GM21619 (cell line): ENCODE measurements at regions not wholly inside any gene's neighbourhood (a gene's known extent, or its start where the extent isn't known, plus 50 kb on each side); places are given as distances from the start of the nearest gene placed in this dataset.

Experiments
- ATAC-seq: cut with Tn5 transposase; IDR thresholded peaks from one replicate; pipeline ENCODE4 v1.9.1; 2021; ENCODE audit not compliant: unreplicated experiment

DNA sequence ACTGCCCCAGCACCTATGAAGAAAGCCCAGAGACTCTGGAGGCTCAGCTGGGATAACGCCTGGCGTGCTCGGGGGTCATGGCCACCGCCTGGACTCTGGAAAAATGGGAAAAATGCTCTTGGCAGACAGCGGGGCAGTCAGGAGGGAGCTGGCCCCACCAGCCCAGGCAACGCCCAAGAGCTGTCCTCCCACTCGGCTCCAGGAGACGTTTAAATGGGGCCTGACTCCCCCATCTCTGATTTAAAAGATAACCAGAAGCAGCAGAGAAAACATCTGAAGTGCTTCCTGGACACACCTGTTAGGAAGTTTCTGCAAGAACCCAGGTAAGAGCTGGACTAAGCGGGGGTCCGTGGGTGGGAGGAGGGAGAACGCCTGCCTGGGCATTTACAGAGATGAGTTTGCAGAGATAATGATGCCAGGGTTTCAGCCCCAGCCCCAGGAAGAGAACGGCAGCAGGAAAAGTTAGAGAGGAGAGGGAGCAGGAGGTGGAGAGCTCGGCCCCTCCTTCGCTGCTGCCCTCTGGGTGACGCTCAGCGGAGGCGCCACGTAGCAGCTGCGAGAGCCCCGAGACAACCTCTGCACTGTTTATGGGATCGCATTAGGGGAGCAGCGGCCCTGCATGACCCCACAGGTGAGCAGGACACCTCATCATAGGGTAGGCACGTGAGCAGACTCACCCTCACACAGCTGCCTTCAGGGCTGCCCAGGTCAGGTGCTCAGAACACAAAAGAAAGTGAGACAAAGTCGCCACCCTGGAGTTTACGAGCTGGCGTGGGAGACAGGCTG, 83.5 kb upstream of the INSIG1 start:
- no peak for ATAC-seq

DNA sequence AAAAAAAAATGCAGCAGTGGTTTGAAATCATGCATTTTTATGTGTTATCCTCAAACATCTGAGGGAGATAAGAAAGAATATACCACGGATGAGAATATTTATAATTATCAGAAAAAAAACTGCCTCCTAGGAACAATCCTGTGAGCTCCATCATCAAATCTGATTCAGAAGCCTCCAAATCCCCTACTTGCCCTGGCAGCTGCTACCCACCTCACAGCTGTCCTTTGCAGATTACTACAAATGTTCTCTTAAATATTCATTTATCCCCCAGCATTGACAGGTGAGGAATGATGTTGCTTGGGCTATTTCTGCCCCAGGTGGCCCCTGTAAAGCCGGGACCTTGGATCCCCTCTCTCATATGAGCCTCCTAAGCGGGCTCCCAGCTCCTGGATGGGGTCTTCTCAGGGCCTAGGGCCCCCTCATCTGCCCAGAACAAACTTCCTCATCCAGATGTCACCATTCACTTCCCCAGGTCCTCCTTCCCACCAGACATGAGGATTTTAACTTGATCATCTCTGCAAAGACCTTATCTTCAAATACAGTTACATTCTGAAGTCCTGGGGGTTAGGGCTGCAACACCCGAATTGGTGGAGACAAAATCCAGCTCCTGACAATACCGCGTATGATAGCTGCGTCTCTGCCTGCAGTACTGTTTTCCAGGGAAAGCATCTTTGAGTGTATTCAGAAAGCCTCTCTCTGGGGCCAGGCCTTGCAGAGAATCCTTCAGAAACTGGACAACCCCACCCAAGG, 81.9 kb upstream of the INSIG1 start:
- no peak for ATAC-seq

DNA sequence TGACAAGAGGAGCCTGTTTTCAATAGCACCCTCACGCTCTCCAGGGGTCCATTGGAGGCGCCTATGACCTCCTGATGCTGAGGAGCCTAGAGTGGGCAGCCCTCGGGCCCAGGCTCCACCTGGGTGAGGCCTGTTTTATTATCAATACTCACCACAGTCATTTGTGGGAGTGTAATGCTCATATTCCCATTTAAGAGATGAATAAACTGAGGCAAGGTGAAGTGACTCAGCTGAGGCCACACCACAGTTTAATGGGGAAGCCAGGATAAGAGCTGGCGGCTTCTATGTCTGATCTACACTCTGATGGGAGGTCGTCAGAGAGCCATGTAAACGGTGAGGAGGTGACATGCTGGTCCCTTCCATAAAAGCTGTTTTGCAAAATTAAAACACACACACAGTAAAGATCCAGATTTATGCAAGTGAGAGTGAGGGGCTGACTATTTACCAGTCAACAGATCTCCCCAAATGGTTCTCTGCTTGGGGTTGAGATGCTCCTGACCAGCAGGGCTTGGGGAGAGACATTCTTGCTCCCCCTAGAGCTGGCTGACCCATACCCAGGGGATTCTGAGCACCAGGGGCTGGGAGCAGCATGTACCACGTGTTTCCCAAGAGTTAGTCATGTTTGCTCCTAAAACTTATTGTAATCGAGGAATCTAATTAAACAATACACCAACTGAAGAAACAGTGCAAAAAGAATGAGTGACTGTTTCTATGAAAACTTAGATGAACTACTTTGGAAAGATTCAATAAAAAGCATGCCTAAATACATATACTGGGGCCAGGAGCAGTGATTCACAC, 81.0 kb upstream of the INSIG1 start:
- no peak for ATAC-seq

DNA sequence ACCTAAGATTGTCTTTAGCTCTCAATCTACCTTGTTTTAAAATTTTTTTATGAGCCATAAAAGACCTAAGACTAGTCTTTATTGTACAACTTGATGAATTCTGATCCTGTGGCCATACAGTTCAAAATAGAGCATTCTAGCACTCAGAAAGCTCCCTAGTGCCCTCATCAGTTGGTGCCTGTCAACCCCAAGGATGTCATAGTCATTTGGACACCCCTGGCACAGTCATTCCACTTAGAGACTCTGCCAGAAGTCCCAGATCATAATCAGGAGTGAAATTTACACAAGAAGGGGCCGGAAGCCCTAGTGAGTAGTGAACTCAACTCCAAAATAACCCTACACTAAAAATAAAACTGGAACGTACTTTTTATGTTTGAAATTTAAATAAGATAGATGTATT, 80.0 kb upstream of the INSIG1 start:
- ATAC-seq: no peak

DNA sequence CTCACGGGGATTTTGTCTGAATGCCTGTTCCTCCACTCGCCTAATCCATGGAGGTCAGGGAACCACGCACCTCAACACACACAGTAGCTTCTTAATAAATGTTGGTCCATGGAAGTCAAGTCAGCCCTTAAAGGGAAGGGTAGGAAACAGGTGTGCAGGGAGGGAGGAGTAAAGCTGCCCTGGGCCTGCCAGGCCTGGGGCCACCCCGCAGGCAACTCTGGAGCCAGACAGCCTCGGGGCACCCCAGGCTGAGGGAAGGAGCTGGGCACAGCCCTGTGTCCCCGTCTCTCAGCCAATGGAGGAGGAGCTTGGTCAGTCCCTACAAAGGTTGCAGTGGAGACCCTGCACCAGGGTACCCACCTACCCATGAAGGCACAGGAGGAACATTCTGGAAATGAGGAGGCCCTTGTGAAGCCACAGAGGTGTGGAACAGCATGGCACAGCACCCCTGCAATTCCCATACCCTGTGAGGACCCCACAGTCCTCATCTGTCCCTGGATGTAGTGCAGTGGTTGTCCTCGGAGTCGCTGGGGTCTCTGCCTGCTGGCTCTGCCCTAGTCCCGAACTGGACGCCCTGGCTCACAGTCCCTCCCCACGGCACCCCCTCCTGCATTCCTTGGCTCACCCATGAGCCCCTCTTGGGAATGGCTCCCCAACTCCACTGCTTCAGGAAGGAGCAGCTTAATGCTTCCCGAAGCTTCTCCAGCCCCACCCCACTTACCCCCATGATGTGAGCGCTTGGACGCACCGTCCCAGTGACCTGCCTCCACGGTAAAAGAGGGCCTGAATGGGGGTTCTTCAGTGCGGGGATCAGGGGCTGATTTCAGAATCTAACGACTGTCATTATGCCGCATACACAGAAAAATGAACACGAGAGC, 79.2 kb upstream of the INSIG1 start:
- ATAC-seq: no peak

DNA sequence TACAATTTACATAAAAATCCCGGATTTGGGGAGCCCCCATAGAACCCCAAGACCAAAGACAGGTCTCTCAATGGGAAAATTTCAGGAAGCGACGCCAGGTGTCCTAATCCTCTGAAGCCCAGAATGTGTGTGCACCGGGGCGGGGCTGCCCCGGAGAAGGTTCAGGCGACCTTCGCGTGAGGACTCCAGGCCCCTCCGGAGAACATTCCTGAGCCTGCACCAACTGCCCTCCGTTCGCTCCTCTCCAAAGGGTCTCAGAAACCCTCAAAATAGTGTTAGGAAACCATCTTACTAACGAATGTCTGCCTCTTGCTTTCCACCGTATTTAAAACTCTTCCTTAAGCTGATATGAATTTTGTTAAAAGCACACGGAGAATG, 78.5 kb upstream of the INSIG1 start:
- ATAC-seq: no peak

DNA sequence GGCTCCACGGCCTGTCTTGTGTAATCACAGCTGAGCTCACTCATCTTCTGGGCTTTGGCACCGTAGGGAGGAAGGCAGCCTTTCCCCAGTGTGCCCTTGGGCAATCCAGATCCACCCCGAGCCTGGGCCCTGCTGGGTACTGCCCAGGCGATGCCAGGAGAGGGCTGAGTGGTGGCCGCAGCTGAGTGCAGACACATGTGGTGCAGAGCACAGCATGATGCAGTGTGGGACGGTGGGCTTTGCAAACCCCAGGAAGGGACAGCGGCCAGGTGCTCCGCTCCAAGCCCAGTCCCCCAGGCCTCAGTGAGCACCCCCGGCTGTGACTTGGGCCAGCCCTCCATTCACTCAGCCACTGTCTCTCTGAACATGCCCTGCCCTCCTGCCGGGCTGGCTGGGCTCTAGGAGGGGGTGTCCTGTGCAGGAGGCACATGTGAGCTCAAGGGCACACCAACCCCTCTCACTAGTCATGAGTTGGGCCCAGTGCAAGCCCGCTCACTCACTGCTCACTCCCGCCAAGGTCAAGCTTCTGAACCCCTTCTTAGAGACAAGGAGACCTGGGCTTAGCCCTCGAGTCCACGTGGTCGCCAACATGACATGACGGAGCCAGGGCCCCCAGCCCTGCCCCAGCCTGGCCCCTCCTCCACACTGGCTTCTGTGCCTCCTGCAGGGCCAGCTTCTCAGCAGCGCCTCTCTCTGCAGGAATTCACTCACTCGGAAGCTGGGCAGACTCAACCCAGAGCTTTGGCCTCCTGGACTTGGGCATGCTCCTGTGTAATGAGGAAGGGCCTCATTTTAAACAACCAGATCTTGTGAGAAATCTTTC, 77.5 kb upstream of the INSIG1 start:
- no peak for ATAC-seq

DNA sequence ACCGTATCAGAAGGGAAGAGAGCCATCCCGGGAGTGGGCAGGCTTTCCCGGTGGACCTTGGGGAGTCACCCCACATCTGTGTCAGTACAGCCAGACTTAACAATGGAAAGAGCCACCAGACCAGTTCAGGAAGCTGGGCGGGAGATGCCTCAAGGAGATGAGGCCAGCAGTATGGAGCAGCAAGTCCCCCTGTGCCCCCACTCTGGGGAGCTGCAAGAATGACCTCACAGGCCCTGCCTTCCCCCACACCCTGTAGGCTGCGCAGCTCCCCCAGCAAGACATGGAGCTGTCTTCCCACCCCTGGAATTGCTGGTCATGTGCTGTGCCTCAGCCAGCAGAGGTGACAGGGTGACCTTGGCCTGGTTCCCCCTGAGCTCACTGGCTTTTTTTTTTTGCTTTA, 76.8 kb upstream of the INSIG1 start:
- no peak for ATAC-seq

DNA sequence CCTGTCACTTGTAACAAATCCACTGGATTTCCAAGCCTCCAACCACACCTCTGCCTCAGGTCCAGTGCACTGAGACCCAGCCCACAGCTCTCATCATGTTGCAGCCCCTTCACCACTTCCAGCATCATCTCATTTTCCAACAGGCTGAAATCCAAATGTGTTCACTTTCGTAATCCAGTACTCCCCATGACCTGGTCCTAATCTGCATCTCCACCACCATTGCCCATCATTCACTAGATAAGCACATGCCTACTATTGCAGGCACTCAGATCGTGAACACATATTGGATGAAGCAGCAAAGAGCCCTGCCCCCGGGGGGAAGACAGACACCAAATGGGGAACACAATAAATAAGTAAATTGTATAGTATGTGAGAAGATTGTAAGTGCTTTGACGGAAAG, 76.1 kb upstream of the INSIG1 start:
- no peak for ATAC-seq

DNA sequence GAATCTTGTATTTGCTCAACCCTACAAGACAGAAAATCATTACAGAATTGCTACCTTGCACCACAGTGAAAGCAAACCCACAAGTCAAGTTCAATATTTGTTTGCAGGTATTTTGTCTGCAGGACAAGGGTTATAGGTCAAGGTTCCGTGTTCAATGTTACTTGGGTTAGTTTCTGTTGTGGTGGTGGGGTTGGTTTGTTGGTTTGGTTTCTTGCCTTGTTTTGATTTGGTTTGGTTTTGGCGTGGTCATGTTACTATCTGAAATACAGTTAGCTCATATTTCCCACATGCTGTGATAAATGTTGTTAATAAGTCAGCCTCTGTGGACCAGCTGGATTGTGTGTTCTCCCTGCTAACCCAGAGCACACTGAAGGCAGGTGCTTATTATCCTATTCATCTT, 75.6 kb upstream of the INSIG1 start:
- no peak for ATAC-seq

DNA sequence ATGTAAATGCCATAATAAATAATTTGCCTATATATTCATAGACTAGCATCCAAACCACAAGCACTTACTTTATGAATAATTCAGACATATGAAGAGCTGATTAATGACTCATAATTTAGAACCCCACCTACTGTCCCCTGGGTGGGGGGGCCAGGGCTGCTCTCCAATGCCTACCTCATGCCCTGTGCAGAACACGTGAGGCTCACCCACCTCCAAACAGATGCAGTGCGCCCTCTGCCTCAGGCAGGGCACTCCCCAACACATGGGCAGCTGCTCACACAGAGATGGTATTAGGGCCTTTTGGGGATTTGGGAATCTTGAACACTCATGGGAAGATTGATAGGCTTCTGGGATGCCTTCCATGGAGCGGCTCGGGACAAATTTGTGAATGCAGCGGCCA, 75.1 kb upstream of the INSIG1 start:
- ATAC-seq: no peak

DNA sequence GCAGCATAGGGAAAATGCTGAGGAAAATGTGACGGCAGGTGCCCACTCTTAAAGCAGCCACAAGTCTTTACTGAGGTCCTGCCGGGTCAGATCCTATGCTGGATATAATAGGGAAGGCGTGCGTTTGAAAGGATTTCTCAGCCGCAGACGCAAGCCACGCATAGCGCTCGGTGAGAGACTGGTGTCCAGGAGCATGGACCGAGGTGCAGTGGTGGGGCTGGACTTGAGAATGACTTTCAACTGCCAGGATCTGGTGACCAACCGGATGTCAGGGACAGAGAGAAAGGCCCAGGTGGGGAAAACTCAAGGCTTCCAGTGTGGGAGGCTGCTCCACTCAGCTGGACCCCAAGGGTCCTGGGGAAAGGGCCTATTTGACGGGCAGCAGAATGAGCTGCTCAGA, 74.7 kb upstream of the INSIG1 start:
- ATAC-seq: no peak

DNA sequence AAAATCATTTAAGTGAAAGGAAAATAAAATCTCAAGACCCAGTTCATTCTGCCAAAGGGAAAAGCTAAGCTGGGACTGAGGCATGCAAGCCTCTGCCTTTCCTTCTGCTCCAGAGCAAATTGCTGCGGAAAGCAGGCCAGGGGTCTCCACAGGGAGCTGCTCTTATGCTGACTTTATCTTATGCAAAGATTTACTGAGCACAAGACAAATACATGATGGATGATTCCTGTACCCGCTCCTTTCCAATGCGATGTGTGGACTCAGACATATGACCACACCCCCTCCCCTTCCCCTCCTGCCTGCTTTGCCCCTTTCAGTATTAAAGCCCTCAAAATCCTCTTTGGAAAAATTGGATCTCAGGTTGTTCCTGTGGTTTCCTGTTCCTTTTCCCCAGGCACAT, 74.2 kb upstream of the INSIG1 start:
- no peak for ATAC-seq

DNA sequence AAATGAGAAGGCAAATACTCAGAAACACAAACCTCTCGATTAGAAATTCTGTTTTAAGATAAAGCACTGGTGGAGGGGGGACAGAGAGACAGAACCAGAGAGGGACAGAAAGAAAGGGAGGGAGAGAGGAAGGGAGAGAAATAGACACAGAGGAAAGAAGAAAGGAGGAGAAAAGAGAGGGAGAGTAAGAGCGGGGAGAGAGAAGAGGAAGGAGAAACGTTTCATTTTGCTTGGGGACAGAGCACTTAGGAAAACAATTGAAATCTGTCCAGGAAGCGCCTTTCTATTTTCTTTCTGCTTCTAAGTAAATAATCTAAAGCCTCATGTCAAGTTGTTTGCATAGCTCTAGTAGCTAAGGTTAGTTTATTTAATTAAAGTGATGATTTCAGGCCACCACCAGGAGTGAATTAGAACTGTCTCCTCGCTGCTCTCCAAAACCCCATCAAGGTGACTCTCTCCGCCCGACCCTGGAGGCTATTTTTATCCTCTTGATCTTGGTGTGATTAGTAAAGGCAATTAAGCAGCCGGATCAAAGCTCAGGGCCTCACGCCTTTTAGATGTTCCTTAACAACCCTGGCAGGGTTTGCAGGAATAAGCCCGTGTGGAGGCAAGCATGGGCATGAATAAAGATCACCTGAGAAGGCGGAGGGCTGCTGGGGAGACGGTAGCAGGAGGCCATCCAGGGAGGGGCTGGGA, 73.4 kb upstream of the INSIG1 start:
- ATAC-seq: no peak

DNA sequence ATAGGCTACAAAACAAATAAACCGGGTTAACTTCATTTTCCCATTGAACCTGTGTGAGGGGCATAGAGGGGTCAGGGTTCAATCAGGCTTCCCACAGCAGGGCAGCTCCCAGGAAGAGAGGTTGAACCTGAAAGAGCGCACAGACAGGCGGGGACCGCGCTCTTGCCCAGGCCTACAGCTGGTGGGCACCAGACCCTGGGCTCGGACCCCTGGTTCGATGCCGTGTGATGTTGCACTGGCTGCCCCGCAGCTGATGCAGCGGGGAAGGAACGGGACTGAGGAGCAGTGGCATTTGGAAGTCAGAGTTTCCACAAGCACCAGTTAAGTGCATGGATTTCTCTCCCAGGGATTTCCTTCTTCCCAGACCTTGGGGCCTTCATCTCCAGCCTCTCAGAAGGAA, 72.6 kb upstream of the INSIG1 start:
- ATAC-seq: no peak

DNA sequence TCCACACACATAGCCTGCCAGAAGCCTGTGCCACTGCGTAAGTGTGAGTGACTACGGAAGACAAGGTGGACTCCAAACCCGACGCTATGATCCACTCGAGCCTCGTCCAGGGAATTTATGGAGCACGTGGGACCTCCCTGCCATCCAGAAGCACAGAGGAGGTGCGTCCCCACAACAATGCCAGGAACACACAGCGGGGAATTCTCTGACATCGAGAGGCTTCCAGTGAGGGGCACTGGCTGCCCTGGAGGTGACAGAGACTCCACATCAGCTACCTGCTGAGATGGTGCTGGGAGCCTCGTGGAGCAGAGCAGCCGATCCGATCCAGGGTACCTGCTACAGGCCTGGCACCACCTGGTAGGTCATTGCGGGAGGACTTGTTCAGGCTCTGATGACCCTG, 72.2 kb upstream of the INSIG1 start:
- ATAC-seq: no peak

DNA sequence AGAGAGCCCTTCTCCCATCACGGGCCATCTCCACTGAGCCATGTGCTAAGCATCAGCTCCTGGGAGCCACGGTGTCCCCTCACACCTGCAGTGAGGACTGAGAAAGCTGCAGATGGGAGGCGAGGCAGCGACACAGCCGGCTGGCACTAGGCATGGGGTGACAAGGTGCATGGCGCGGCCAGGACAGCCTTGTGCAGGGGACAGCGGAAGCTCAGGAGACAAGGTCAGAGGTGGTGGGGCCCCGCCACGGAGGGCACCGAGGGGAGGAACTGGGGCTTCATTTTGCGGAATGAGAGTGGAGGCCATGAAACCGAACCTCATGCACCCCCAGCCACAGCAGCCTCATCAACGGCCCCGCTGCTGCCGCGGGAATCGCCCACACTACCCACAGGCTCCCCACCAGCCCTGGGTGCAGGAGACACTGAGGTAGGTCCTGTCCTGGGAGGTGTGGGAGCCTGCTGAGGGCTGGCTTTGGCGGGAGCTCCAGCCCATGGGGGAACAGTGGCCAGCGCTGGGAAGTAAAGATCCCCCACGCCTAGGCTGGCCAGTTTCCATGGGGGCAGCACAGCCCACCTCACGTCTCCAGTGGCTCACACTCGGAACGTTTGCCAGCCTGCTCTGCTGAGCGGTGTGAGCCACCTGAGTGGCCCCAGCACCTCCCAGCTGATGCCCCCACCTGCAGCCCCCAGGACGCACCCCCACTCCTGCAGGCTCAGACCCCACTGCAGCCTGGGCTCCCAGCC, 71.2 kb upstream of the INSIG1 start:
- no peak for ATAC-seq

DNA sequence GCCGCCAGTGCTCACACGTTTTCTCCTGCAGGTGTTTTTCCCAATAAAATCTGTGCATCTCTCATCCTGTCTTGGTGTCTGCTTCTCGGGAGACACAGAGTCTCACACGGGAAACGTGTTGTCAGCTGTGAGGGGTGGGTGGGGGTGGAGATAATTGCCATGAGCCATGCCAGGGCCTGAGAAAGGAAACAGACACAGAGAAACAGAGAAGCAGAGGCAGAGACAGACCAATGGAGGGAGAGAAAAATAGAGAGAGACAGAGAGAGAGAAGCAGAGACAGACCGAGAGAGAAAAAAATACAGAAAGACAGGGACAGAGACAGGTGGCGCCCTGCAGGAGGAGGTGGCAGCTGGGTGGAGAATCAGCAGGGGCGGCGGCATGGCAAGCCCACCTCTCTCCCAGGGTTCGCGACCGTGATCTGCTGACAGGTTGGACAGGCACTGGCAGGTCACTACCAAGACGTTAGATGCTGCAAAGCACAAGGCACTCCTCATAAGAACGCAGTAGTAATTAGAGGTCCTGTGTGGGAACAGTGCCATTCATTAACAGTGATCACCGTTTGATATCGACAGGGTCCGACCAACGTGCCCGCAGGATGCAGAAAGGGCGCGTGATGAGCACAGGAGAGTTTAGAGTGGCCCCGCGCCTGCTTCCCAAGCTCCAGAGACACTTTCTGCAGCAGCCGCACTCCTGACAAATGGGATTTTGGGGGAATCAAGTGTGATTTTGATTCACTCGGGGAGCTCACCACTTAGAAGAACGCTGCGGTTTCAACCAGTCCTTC, 70.5 kb upstream of the INSIG1 start:
- ATAC-seq: no peak
